Occipital lobe (tissue), 1 donor: ENCODE measurements at regions not wholly inside any gene's neighbourhood (a gene's known extent, or its start where the extent isn't known, plus 50 kb on each side); places are given as distances from the start of the nearest gene placed in this dataset.
"Not testable (repeated sequence)": the region's sequence is repeated elsewhere in the genome, so short reads cannot be mapped to it uniquely, and the experiment has no call there.

Source experiments
- DNase-seq: peaks from one replicate; lab custom pipeline; 2025; lab: John Stamatoyannopoulos, UW

- DNase-seq = not testable (repeated sequence)
These were observed 300.6 kb downstream of the FLRT2 start for GRCh38 chr14:85830549-85830948.

GRCh38 chr14:85829601-85830000 lies 299.7 kb downstream of the FLRT2 start:
- not testable (repeated sequence) for DNase-seq

- no peak for DNase-seq
These were observed 294.6 kb downstream of the FLRT2 start for GRCh38 chr14:85824526-85824925.

DNA sequence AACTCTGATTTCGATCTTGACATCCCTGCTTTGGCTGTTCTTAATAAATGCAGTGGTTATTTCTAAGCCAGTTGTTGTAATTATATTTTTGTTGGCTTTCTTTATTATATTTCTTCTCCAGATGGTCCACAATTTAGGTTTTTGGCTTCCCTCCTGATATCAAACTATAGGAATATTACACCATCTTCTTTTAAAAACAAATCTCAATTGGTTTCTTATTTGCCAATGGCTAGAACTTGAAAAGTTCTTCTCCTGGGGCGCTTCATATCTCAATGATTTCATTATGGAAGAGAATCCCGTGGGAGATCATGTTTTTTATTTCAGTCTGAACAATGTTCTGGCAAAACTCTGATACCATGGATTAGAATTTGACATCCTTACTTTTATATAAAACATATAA lies 292.3 kb downstream of the FLRT2 start:
- no peak for DNase-seq

- no peak for DNase-seq
These were observed 287.5 kb downstream of the FLRT2 start for GRCh38 chr14:85817430-85817829.

DNA sequence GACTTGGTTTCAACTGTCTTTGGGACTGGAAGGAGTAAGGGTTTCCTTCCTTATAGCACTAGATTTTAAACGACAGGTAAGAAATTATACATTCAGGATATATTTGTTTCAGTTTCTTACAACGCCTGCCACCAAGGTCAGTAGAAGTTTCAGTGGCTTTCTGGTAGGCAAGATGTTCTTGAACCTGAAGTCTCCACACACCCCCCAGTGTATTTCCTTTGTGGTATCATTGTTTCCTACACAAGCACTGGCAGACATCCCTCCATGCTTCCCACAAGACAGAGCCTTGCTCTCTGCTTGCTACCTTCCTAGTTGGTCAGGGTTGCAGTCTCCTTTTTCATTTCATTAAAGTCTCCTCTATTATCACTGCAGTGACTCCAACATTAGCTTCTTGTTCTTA lies 283.1 kb downstream of the FLRT2 start:
- DNase-seq = no peak

DNA sequence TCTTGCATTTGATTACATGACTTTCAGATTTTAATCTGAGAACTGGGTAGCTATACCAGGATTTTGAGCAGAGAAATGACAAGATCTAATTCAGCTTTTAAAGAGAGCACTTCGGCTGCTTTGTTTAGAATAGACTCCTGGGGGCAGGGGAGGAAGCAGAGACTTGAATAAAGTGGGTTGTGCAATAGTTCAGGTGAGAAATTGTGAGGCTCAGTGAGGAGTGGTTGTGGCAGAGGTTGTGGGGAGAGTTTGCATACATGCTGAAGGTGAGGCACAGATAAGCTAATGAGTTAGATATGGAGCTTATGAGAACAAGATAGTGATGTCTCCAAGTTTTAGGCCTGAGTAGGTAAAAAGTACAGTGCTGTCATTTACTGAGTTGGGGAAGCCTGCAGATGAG lies 281.4 kb downstream of the FLRT2 start:
- DNase-seq = no peak

- no peak for DNase-seq
These were observed 269.7 kb downstream of the FLRT2 start for GRCh38 chr14:85799668-85800067.

DNA sequence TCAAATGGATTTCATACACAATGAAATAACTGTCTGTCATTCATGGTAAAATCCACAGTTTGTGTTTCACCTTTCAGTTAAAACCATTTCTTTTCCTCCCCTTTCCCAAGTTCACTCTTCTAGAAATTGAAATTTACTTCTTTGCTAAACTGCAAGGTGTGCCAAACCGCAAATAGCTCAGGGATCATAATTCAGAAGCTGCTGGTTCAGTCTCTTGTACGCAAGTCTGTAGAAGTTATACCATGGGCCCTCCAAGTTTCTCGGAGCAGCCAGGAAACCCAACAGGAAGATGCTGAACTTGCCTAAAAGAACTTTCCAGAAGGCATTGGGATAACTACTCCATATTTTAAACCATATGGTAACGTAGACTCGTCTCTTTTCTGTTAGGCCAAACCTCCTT lies 268.9 kb downstream of the FLRT2 start:
- DNase-seq = no peak

DNA sequence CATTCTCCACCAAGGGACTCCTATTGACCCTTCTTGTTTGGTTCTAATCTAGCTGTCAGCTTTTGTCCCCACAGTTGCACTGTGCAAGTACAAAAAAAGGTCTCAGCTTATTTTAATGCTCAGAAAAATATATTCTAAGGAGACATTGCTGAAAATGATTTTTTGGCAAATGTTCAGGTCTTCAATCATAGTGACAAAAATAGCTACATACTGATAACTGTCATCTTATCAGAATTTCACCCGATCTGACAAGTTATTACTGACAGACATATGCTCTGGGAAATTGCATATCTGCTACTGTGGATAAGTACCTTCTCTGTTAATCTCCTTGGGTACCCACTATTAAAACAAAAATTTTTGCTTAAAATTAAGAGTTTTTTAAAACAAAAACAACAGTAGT lies 263.6 kb downstream of the FLRT2 start:
- DNase-seq = no peak

GRCh38 chr14:85789506-85789905 lies 259.6 kb downstream of the FLRT2 start:
- DNase-seq = no peak

DNA sequence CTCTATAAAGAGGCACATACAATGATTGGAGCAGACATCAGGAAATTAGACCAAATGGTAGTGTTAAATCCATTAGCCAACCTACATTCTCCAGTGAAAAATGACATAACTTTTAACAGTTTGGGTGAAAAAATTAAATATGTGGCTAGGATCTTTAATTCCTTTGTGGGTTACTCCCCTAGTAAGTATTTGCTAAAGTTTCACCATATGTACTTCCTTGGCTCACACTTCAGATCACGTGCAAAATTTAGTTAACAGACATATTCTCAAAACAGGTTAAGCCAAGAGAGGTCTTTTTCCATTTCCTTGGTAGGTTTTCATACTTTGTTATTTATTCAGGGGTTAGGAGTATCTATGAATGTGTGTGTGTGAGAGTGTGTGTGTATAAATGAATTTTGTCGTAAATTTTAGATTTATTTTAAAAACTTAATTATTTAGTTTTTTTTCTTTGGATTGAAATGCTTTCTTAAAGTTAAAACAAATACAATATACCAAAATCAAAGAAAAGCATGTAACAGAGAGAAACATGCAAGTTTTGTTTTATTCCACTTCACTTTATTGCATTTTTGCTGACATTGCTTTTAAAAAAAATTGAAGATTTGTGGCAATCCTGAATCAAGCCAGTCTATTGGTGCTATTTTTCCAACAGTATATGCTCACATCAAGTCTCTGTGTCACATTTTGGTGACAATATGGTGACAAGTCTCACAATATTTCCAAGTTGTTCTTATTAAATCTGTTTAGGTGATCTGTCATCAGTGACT lies 258.7 kb downstream of the FLRT2 start:
- no peak for DNase-seq

DNA sequence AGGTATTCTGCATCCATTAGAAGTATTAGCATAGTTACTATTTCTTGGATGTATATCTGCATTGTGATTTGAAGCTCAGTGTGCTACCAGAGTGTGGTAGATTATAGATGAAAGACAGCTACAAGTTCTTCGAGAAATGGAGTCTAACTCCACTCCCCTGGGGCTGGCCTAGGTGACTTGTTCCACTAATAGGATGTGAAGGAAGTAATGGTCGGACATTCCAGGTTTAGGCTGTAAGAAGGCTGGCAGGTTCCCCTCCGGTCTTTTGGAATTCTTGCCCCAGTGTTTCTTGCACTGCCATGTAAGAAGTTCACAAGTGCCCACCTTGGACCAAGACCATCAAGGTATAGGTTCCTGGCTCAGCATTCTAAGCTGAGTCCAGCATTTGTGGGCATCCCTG lies 236.4 kb downstream of the FLRT2 start:
- DNase-seq = no peak

DNA sequence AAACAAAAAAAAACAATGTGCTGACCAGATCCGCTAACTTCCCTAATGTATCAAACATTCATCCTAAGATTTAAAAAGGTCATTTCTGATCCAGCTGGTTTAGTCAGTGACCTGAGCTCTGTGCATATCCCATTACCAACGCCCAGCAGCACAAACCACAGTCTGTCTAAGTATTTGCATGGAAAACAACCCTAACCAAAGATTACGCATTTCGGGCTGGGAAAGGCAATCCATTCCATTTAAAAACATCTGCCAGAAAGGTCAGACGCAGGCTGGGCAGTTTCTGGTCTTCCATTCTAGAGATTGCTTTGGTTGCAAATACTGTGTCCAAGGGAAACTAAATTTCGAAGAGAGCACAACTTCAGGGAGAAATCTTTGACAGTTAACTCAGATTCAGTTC lies 234.9 kb downstream of the FLRT2 start:
- no peak for DNase-seq

- no peak for DNase-seq
These were observed 232.6 kb downstream of the FLRT2 start for GRCh38 chr14:85762526-85762925.

GRCh38 chr14:85752175-85752574 lies 222.2 kb downstream of the FLRT2 start:
- DNase-seq = no peak

DNA sequence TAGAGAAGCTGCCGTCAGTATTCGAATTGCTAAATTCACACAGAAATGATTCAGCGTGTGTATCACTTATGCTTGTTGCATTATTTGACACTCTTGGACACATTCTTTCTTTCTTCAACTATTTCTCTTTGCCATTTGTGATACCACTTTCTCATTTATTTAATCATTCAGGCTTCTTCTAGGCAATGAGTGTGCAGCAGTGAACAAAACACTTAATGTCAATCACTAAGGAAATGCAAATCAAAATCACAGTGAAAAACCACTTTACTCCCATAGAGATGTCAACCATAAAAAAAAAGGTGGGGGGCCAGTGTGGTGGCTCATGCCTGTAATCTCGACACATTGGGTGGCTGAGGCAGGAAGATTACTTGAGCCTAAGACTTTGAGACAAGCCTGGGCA lies 214.6 kb downstream of the FLRT2 start:
- DNase-seq = no peak

- no peak for DNase-seq
These were observed 202.1 kb downstream of the FLRT2 start for GRCh38 chr14:85732031-85732430.

GRCh38 chr14:85731186-85731585 lies 201.2 kb downstream of the FLRT2 start:
- DNase-seq = no peak

DNA sequence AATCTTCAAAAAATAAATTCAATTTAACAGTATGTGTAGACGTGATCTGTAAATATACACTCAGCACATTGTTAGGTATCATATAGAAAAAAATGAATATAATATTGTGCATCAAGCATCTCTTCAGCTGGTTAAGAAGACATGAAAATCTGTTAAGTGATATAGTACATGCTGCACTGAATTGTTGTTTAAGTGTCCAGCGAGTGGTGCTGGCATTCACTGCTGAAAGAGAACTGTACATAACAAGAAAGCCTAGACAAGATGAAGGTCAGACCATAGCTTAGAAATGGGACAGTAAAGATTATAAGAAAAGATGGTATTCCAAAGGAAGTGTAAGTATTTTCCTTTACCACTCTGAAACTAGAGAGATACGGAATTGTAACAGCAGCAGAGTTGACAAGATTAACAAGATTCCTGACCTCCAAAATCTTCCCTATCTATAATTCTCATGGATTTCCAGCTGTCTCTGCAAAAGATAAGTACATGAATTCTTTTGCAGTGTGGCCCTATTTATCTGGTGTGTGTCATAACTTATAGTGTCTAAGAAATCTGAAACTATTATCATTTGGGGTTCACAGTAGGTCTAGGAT lies 198.6 kb downstream of the FLRT2 start:
- DNase-seq = no peak

GRCh38 chr14:85714069-85714468 lies 184.1 kb downstream of the FLRT2 start:
- no peak for DNase-seq

DNA sequence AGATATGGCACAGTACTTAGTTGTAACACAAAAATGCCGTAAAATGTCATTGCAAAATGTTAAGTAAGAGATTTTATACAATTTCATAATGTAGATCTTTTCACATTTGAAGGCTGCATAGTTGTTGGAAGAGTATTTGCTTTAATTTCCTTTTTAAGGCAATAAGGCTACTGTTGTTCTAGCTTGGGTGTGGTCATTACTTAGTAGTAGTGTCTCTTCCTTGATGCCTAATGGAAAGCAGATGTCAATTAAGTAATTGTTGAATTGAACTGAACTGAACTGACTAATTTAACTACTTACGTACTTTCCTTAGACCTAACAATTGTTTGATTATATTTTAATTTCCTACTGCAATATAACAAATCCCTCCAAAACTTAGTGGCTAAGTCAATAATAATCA lies 181.7 kb downstream of the FLRT2 start:
- no peak for DNase-seq
